IPS DF 4.7 (cell line): ENCODE measurements at regions not wholly inside any gene's neighbourhood (a gene's known extent, or its start where the extent isn't known, plus 50 kb on each side); places are given as distances from the start of the nearest gene placed in this dataset.
"Not testable (repeated sequence)": the region's sequence is repeated elsewhere in the genome, so short reads cannot be mapped to it uniquely, and the experiment has no call there.

ENCODE experiments used
- DNase-seq: peaks from one replicate; pipeline ENCODE4 v3.0.0-alpha.2; 2013; ENCODE audit warnings: low spot score; ENCODE audit errors: extremely low read depth

DNA sequence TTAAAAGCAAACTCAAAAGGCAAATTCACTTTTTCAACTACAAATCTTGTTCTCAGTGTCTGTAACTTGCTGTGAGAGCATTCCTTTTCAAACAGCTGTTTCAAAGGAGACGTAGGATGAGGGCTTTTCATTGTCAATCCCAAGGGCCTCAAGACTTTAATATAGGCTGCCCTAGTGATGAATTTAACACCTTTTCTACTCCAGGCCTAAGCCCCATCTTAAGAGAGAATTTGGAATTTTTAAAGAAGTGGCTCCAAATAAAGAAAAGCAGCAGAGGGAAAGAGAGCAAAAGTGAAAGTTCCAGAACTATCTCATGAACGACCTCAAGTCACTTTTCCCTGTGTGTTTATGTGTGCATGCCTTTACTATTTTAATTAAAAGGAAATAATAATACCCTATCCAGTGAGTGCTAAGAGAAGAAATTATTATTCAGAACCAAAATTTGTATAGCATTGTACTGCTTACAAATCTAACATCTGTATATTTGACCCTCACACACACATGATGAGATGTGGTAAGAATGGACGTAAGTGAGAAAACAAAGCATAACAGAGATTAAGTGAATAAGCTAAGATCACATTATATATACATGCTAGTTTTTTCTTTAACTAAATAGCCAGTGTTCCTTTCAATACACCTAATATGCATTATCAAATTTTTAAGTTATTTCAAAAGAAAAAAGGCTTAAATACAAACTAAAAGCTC lies 196.4 kb downstream of the VGLL3 start:
- DNase-seq = no peak

DNA sequence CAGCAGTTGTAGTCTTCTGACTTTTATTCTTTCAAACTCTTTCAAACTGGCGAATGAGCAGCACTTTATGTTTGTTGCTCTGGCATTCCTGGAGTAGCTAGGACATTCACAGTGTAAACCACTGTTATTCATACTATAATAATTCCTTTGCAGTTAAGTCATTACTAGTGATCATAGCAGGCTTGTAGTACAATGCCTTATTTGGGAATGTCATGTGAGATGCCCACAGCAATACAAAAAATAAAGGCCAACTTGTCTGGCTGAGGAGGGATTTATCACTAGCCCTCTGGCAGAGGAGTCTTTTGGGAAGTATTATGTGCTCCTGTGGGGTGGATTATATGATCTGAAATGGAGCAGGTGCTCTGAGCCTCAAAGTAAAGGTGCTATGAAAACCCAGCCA lies 197.2 kb downstream of the VGLL3 start:
- DNase-seq = no peak

DNA sequence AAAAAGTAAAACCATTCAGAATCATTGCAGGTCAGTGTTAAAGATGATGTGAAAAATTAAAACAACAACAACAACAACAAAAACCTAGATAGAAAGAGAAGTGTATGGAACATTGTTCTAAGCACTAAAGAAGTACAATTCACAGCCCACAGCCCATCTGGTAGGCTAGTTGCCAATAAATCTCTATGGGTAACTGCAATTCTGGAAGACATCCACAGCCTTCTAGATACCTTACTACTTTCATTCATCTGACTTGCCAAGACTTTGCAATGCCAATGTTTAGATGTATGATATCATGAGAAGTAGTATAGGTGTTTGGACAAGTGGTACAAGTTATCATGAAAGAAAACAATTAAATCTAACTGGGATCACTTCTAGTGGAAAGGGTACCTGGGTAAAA lies 198.6 kb downstream of the VGLL3 start:
- DNase-seq = no peak

DNA sequence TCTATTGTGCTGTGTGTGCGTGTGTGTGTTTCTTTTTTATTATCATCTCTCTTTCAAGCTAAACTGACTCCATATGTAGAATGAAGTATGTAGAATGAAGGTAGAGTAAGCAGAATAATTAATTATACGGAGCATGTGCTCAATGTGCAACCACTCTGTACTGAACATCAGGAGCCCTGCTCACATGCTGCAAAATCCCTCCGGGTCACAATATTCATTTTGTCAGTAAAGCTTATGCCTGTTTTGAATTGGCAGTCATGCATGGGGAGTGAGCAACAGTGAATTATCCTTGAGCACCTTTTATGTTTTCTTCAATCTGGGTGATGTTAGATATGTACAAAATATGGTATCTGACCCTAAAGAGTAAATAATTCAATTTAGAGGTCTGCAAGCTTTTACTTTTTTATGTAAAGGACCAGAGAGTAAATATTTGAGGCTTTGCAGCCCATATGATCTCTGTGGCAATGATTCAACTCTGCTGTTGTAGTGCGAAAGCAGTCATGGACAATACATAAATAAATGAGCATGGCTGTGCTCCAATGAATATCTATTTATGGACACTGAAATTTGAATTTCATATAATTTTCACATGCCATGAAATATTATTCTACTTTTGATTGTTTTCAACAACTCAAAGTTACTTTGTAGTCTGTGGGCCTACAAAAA lies 199.9 kb downstream of the VGLL3 start:
- DNase-seq = no peak

DNA sequence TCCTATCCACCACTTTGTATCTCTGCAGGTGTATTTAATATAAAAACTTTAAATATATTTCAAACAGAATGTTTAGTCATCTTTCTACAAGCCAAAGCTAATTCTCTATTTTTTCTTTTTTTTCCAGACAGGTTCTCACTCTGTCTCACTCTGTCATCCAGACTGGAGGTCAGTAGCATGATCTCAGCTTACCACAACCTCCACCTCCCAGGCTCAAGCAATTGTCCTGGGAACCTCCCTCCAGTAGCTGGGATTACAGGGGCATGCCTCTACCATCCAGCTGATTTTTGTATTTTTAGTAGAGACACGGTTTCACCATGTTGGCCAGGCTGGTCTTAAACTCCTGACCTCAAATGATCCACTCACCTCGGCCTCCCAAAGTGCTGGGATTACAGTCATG lies 202.6 kb downstream of the VGLL3 start:
- DNase-seq = no peak

DNA sequence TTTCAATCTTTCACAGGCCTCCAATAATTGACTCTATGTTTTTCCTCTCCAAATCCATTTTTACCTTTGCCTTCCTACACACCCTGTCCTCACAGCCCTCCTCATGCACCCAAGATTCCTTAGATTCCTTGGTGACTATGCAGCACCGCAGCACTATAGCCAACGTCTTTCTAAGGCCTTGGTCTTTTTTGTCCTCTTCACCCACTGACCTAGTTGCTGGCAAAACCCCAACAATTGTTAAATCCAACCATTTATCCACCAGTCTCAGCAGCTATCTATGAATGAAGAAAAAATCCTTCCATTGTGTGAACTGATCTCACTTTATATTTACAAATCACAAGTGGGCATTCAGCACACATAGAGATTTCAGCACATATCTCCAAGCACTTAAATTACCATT lies 203.9 kb downstream of the VGLL3 start:
- DNase-seq = no peak

DNA sequence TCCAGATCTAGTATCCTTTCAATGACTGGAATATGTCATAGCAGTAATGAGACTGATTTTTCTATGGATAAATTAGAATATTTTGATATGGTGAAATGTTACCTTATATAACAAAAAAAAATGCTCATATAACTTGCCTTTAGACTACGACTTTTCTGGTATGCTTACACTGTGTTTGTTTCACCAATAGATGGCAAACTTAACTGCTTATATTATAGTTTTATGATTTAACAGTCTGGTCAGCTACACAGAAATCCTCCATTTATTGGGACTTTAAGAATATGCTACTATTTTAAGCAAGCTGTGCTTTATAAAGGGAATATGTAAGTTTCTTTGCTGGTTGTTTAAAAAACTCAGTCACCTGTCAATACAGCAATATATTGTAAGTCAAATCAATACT lies 205.6 kb downstream of the VGLL3 start:
- no peak for DNase-seq

DNA sequence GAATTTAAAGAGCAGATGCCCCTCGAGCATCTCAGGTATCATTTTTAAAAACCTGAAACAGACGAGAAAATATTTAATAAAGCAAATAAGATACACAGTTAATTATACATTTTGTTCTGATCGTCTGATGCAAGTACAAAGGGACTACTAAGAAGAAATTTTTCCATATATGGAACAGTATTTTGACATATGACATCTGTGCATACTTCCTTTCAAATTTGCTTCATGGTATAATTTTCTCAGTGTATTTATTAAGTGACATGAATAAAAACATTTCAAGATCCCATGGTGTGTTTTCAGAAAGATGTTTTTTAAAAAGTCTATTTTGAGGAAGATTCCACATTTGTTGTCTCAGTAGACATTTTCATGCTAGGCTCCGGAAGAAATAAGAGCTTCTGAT lies 208.1 kb downstream of the VGLL3 start:
- no peak for DNase-seq

DNA sequence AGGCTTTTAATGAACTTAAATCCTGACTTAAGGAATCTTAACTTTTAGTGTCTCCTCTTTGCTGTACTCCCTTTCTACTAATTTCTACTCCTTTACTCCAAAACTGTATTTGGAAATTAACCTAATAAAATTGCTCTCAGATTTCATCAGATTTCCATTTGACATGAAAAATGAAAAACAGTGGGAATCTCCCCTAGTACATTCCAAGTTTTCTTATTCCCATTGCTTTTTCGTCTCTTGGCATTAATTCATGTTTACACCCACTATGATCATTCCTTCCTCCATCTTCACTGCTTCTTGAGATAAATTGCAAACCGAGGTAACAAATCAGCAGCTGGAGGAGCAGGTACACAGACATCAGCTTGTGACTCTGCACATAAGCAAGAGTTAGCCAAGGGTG lies 208.7 kb downstream of the VGLL3 start:
- no peak for DNase-seq

DNA sequence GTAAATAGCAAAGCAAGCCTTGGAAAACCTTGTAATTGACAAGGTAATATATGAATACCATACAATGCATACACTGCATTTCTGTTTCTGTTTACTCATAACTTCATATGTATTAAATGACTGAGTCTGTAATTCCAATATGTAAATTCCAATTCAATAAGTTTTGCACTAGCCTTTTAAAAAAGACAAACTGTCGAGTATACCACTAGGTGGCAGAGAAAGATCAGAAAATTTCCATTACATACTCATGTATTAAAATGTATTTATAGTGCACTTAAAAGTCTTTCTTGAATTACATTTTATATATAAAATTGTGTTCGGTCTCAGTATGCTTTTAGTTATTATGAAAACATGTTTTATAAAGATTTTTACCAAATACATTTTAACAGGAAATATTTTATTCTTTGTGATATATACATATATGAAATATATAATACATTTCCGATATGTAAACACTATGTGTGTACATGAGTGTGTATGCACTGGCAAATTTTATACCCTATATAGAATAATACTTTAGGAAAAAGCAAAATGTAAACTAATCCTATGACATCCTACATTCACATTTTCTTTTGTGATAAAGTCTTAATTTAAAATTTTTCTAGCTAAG lies 216.8 kb downstream of the VGLL3 start:
- no peak for DNase-seq

DNA sequence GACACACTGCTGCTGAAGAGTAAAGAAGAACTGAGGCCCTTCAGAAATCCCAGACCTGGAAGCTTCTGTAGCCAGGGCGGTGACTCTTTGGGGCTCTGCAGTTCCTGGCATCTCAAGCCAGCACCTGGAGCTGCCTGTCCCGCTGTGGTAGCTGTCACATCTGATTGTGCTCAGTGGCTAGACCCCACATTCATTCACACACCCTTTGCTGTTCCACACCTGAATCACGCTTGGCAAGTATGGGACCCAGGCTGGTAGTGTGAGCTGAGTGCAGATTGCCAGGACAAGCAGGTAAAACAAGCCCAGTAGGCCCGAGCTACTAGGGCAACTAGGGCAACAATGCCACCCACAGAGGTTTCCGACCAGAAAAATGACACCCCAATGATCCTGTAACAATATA lies 218.2 kb downstream of the VGLL3 start:
- no peak for DNase-seq

DNA sequence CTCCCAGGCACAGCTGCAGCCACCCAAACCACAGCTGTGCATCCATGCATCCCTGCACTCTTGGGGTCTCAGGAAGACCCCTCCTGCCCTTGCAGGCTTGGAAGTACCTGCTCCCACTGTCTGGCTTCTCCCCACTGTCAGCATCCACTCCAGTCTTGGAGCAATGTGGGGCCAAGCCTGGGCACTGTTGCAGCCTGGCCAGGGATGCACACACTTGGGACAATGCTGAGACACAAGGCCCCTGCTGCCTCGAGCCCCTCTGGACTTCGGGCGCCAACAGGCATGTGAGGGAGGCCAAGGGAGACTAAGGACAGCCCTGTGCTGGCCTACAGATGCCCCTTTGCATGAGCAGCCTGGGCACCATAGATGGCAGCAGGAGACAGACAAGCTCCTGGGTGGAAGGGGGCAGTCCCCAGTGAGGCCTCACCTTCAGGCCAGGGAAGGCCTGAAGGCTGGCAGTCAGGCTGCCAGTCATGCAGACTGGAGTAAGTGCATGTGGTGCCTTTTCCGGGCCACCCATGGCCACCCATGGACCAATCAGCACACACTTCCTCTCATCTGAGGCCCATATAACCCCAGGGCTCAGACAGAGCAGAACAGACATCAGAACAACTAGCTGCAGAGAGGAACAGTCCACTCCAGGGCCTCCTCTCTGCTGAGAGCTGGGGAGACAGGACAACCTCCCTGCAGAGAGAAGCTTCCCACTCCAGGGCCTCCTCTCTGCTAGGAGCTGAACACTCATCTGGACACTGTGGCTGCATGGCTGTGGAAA lies 219.0 kb downstream of the VGLL3 start:
- no peak for DNase-seq

DNA sequence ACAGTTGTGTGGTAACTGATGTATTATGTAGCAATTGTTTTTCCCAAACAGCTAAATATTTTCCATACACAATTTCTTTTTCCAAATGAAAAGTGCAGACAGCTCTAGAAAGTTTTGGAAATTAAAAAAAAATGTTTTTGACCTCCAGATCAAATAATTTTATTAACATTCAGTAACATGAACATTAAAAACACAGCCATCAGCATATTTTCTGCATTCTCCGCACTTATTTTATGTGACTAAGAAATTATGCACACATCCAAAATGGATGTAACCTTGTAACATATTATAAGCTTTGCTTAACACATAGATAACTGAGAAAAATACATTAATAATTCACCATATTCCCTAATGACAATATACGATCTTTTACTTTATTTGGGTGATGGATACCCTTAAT lies 224.6 kb downstream of the VGLL3 start:
- no peak for DNase-seq

DNA sequence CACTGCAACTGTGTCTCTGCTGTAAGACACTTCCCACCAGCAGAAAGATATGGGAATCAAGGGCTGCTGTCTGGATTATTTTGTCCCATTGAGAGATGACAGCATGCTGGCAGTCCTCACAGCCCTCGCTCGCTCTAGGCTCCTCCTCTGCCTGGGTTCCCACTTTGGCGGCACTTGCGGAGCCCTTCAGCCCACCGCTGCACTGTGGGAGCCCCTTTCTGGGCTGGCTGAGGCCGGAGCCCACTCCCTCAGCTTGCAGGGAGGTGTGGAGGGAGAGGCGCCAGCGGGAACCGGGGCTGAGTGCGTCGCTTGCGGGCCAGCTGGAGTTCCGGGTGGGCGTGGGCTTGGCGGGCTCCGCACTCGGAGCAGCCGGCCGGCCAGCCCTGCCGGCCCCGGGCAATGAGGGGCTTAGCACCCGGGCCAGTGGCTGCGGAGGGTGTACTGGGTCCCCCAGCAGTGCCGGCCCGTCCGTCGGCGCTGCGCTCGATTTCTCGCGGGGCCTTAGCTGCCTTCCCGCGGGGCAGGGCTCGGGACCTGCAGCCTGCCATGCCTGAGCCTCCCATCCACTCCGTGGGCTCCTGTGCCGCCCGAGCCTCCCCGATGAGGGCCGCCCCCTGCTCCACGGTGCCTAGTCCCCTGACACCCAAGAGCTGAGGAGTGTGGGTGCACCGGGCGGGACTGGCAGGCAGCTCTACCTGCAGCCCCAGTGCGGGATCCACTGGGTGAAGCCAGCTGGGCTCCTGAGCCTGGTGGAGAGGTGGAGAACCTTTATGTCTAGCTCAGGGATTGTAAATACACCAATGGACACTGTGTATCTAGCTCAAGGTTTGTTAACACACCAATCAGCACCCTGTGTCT lies 233.4 kb downstream of the VGLL3 start:
- DNase-seq = not testable (repeated sequence)

DNA sequence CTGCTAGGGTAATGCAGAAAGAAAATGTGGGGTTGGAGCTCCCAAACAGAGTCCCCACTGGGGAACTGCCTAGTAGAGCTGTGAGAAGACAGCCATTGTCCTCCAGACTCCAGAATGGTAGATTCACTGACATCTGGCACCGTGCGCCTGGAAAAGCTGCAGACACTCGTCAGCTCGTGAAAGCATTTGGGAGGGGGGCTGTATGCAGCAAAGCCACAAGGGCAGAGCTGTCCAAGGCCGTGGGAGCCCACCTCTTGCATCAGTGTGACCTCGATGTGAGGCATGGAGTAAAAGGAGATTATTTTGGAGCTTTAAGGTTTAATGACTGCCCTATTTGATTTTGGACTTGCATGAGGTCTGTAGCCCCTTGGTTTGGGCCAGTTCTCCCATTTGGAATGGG lies 242.9 kb downstream of the VGLL3 start:
- DNase-seq = no peak

DNA sequence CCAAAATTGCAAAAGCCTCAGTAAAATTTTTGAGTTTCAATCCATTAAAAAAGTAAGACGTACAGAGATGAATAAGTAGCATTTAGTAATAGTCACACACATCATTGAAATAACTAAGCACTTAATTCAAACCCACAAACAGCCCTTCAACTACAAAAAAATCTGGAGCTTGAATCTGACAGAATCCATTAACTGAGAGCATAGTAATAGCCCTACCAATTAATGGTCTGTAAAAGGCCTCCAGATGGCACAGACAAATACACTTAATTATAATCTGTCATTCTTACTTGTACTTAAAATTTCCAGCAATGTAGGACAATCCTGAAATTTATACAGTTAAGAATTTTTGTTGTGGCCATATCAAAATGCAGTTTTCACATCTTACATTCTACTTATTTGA lies 246.9 kb downstream of the VGLL3 start:
- DNase-seq = no peak

DNA sequence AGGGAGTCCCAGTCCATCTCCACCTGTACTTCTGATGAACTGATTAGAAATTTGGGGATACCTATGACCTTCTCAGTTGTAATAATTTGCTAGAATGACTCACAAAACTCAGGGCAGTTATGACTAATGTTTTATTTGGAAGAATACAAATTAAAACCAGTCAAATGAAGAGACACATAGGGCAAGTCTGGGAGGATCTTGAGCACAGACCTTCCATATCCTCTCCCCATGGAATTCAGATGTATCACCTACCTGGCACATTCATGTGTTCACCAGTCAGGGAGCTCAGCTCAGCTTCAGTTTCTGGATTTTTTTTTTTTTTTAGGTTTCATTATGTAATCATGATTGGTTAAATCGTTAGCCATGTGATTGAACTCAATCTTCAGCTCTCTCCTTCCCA lies 247.7 kb downstream of the VGLL3 start:
- DNase-seq = no peak

DNA sequence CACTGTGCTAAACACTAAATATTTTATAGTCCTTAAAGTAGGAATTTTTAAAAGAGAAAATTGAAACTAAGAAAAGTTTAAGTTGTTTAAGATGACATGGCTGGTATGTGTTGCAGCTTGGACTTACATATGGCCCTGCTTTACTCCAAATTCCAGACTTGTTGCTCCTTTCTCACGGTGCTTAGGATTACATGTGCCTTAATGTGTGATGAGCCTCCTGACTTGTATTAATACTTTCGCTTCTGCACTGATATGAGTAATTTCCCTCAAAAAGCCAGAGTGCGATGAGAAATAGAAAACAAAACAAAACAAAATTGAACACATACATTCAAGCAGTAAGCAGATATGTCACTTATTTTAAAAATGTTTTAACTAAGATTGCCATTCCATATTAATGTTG lies 250.2 kb downstream of the VGLL3 start:
- DNase-seq = no peak

DNA sequence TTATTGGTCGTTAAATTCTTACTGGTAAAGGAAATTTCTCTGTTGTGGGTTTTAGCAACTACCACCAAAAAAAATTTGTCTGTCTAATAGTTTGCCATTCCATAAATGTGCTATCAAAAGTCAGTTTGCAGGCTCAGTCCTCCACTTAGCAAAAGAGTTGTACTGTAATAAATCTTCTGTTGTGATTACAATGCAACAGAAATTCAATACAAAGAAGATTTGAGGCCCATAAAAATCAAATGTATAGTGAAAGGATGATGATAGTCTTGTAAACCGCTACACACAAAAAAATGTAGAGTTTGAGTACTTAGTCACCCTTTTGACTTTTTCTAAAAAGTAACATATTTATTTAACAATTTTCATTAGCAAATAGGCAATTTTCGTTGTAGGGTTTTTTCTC lies 251.7 kb downstream of the VGLL3 start:
- no peak for DNase-seq

DNA sequence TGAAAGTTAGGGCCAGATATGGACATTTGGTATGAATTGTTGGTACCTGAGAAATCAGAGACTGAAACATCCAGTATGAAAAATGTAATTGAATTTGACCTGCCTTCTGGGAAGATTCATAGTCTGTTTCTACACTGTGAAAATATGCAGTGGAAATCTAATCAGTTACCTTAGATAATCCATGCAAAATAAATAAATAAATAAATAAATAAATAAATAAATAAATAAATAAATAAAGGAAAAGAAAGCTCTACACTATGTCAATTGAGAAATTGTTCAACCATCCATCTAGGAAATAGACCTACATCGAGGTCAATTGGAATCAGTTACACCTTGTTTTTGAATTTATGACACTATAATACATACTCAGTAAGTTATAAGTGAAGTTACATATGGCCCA lies 252.3 kb downstream of the VGLL3 start:
- no peak for DNase-seq

DNA sequence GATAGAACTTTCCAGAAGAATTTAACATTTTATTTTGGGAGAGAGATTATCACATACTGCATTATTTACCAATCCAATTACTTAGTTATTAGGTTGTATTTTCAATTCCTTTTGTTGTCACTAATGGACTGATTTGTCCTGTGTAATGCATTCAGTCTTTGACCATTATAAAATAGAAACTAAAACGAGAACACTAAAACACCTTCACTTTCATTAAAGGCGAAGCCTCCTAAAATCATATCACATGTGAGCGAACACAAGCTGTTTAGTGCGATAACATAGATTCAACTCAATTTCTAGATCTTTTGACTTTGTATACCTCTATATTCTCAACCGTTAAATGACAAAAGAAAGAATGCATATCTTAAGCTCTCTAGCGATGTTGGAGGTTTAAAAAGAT lies 253.4 kb downstream of the VGLL3 start:
- no peak for DNase-seq
